ENCODE measurements at regions not wholly inside any gene's neighbourhood (a gene's known extent, or its start where the extent isn't known, plus 50 kb on each side); places are given as distances from the start of the nearest gene placed in this dataset.

- ChIA-PET POLR2A (no interaction called here), CTCF (no interaction called here)
- DNase-seq (ENCODE audit: extremely low spot score), result no peak
- TF ChIP-seq CTCF (IDR thresholded peaks at IDR 0.05; ENCODE audit: control extremely low read depth, extremely low read depth, low read depth, missing control alignments), result no peak
Measured at GRCh38 chr11:15576769-15577168, 462.0 kb downstream of the INSC start.

- CTCF ChIA-PET, result interaction anchor here (1.3 kb wide), 1 partner anchor 28 kb away, joined by 3 read pairs; no protein-coding TSS in a partner anchor
- DNase-seq (ENCODE audit: extremely low spot score), result no peak
- POLR2A ChIA-PET, result no interaction called here
- TF ChIP-seq CTCF (IDR thresholded peaks at IDR 0.05; ENCODE audit: control extremely low read depth, extremely low read depth, low read depth, missing control alignments), result no peak
Measured at GRCh38 chr11:15577519-15577918, 462.8 kb downstream of the INSC start.

GRCh38 chr11:15579287-15580001, 464.7 kb downstream of the INSC start:
- no peak for DNase-seq (ENCODE audit: extremely low spot score)
- no peak for TF ChIP-seq CTCF (IDR thresholded peaks at IDR 0.05; ENCODE audit: control extremely low read depth, extremely low read depth, low read depth, missing control alignments)
- ChIA-PET CTCF (interaction anchor here (1.1 kb wide), 1 partner anchor 170 kb away, joined by 3 read pairs; no protein-coding TSS in a partner anchor), POLR2A (no interaction called here)

GRCh38 chr11:15580056-15580774, 465.5 kb downstream of the INSC start:
- no peak for DNase-seq (ENCODE audit: extremely low spot score)
- TF ChIP-seq CTCF (IDR thresholded peaks at IDR 0.05; ENCODE audit: control extremely low read depth, extremely low read depth, low read depth, missing control alignments), result no peak
- CTCF ChIA-PET, result interaction anchor here (1.1 kb wide), 1 partner anchor 169 kb away, joined by 3 read pairs; no protein-coding TSS in a partner anchor
- POLR2A ChIA-PET, result no interaction called here

GRCh38 chr11:15580775-15581095, 466.0 kb downstream of the INSC start:
- DNase-seq (ENCODE audit: extremely low spot score), result no peak
- ChIA-PET POLR2A (no interaction called here), CTCF (interaction anchor here (1.1 kb wide), 1 partner anchor 168 kb away, joined by 3 read pairs; no protein-coding TSS in a partner anchor)
- TF ChIP-seq CTCF (IDR thresholded peaks at IDR 0.05; ENCODE audit: control extremely low read depth, extremely low read depth, low read depth, missing control alignments), result no peak

- TF ChIP-seq CTCF (IDR thresholded peaks at IDR 0.05; ENCODE audit: control extremely low read depth, extremely low read depth, low read depth, missing control alignments), result no peak
- DNase-seq (ENCODE audit: extremely low spot score), result no peak
- CTCF ChIA-PET, result no interaction called here
- POLR2A ChIA-PET, result no interaction called here
Measured at GRCh38 chr11:15584158-15584557, 469.4 kb downstream of the INSC start.
